Retinal pigment epithelial cell (primary cell): ENCODE measurements at regions not wholly inside any gene's neighbourhood (a gene's known extent, or its start where the extent isn't known, plus 50 kb on each side); places are given as distances from the start of the nearest gene placed in this dataset.
A peak's percentile ranks its signal among the peaks of the same experiment; 100 is the strongest.

ENCODE experiments used
- DNase-seq: peaks from one replicate; pipeline ENCODE4 v3.0.0-alpha.2; 2010; ENCODE audit warnings: low read depth
- H3K4me3 ChIP-seq: 2 replicates; pipeline ENCODE4 v1.5.1; 2011; ENCODE audit warnings: mild to moderate bottlenecking, low read length, control low read depth, moderate library complexity
- CTCF ChIP-seq: conservative IDR thresholded peaks from 2 replicates; pipeline ENCODE4 v1.5.1; 2011; ENCODE audit warnings: low read depth, low read length, control low read depth, inconsistent platforms

- no peak for TF ChIP-seq CTCF
- peak; percentile 97 for DNase-seq
Observed at GRCh38 chr3:102979682-102980354, 545.0 kb downstream of the ZPLD1 start.

GRCh38 chr3:102980355-102980696 lies 545.5 kb downstream of the ZPLD1 start:
- no peak for TF ChIP-seq CTCF
- no peak overlapping the region for H3K4me3 ChIP-seq
- no peak for DNase-seq

More at GRCh38 chr3:102979682-102980354, 545.0 kb downstream of the ZPLD1 start:
- no peak overlapping the region for H3K4me3 ChIP-seq

GRCh38 chr3:103002425-103003176 lies 567.8 kb downstream of the ZPLD1 start:
- no peak overlapping the region for H3K4me3 ChIP-seq
- no peak for TF ChIP-seq CTCF
- DNase-seq = no peak

- TF ChIP-seq CTCF = no peak
- peak; percentile 93 for DNase-seq
- H3K4me3 ChIP-seq = no peak overlapping the region
Observed at GRCh38 chr3:103006526-103007183, 571.8 kb downstream of the ZPLD1 start.

- no peak overlapping the region for H3K4me3 ChIP-seq
- no peak for TF ChIP-seq CTCF
- DNase-seq = no peak
Observed at GRCh38 chr3:103009609-103010008, 574.8 kb downstream of the ZPLD1 start.

GRCh38 chr3:103025880-103026279 lies 591.1 kb downstream of the ZPLD1 start:
- no peak overlapping the region for H3K4me3 ChIP-seq
- no peak for TF ChIP-seq CTCF
- no peak for DNase-seq
